ENCODE measurements at regions not wholly inside any gene's neighbourhood (a gene's known extent, or its start where the extent isn't known, plus 50 kb on each side); places are given as distances from the start of the nearest gene placed in this dataset.

DNA sequence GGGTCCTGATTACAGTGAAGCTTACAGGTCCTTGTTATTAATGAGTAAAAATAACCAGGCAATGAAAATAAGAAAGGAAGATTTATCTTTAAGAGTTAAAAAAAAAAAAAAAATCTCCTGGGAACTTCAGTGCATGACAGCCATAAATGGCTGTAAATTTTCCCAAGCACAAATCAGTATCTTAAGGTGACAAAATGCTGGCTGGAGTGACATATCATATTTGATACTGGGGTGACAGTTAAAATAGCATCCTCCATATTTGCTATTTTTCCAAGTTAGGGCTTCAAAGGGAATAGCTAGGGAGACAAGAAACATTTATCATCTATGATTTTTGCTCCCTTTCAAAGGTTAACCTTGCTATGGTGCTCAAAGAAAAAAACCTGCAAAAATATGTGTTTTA, 226.6 kb downstream of the PRDM2 start:
- DNase-seq, result no peak

DNA sequence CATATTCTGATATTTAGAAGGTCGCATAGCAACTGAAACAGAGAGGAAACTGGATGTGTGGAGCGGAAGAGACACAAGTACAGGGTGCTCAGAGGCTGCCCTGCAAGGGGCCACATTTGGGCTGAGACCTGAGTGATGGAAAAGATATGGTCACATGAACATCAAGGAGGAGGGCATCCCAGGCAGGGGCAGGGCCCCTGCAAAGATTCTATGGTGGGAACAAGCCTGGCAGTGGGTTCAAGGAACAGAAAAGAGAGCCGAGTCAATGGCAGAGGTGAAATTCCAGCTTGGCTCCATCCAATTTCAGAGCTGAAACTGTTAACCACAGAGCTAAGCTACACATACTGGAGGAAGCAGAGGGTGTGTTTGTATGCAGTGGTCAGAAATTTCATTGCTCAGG, 227.7 kb downstream of the PRDM2 start:
- no peak for DNase-seq

DNA sequence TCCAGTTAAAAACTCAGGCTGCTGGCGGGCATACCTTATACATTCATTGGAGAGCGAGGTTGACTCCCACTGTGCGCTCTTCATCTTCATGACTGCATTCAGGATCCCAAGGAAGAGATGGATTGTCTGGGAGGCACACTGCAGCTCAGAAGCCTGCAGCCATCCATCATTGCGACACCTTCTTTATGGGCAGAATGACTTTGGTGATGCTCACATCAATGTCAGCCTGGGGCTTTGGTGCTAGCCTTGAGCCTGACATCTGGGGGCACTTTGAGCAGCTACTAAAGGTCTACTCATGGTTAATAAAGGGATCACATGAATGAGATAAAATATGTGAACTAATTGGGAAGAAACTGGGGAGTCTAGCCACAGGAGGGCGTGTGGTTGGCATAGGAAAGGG, 229.3 kb downstream of the PRDM2 start:
- no peak for DNase-seq

DNA sequence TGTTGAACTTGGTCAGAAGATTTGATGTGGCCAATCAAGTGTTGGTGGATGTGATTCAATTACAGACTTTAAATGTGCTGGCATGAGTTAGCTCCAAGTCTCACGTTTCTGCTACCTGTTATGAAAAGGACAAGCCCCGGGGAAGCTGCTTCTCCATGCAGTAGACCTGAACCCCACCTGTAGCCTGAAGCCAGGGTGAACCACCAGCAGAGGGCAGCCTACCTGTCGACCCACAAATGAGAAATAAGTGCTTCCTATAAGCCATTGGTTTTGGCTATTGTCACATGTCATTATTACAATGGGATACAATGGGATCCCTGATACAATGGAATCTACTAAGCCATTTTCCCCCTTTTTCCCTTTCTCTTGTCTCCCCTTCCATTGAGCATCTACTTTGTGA, 230.2 kb downstream of the PRDM2 start:
- DNase-seq, result peak; percentile 52

DNA sequence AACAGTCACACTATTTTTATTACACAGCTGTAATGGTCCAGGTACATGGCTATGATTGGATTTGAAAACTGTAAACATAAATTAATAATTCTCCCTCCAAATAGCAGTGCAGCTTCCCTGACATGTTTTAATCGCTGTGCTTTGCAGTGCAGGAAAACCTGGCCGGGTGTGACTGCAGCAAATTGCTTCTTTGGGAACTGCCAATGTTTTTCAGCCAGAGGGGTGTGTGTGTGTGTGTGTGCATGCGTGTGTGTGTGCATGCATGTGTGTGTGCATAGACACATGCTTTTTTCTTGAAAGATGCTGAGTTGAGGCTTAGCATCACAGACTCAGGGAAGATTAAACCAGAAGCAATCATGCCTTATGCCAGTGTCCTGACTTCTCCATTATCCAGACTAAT, 231.2 kb downstream of the PRDM2 start:
- DNase-seq, result no peak

DNA sequence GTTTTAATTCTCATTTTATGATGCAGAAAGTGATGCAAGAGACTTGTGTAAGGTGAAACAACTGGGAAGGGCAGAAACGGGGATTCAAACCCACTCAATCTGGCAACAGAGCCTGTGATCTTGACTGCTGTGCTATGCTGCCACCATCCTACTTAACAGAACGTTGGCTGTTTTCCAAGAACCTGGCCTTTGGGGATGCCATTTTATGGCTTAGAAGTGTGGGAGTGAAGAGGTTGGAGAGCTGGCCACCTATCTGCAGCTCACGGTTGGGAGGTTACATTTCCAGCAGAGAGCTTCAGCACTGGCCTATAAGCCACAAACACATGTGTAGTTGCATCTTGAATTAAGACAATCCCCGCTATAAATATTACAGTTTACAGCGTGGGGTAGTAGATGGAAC, 235.3 kb downstream of the PRDM2 start:
- no peak for DNase-seq

DNA sequence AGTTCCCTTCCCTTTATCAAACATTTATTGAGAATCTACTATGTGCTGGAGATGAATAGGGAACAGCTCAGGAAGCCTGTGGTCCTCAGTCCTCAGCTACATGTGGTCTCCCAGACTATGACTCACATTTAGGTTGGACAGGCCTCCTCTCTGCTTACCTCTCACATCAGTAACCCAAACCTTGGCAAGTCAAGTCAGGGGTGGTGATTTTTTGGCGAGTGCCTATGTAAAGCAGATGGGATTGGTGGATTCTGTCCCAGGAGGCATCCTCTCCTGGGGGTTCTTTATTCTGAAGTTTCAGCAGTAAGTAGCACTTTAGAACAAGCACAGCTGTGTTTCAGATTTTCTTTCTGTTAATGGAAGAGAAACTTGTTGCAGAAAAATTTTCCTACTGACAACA, 241.3 kb downstream of the PRDM2 start:
- no peak for DNase-seq

DNA sequence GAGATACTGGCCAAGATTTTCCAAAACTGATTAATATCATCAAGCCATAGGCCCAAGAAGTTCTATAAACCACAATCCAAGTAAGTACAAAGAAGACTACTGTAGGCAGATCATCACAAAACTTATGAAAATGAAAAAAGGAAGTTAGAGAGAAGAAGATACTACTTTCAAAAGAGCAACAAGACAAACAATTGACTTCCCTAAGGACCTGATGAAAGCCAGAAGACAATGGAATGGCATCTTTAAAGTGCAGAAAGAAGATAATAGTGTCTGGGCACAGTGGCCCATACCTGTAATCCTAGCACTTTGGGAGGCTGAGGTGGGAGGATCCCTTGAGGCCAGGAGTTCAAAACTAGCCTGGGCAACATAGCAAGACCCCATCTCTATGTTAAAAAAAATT, 243.1 kb downstream of the PRDM2 start:
- no peak for DNase-seq

DNA sequence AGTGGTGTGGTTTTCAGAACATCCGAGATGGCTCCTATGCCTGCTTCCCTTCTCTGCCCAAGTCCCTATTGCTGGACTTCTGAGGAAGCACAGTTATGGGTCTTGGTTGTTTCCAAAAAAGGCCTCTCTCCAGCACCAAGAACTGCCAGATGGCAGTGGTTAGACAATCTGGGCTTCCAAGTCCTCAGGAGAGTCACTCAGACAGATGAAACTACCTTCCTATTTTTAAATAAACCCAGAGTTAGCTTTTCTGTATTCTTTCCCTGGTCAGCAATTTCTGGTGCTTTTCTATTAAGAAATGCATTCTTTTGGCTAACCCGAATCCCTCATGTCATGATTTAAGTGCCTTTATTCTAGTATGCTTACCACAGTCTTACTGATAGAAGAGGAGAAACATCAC, 245.9 kb downstream of the PRDM2 start:
- DNase-seq, result no peak

DNA sequence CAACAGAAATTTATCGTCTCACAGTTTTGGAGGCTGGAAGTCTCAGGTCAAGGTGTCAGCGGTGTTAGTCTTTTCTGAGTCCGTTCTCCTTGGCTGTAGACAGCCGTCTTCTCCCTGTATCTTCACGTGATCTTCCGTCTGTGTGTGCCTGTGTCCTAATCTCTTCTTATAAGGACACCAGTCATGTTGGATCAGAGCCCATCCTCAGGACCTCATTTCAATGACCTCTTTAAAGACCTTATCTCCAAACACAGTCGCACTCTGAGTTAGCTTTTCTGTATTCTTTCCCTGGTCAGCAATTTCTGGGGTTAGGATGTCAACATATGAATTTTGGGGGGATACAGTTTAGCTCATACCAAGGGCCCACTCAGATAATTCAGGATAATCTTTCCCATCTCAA, 247.7 kb downstream of the PRDM2 start:
- no peak for DNase-seq

DNA sequence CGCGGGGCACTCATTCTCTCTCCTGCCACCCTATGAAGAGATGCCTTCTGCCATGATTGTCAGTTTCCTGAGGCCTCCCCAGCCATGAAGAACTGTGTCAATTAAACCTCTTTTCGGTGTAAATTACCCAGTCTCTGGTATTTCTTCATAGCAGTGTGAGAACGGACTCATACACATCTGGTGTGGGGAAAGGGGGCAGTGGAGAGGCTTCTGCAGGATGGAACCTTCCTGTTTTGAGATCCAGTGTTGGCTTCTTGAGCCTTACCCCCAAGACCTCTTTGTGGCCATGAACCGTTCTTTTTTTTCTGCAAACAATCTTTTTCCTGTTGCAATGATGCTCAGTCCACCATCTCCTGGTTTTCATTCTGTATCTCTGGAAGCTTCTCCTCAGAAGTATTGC, 248.4 kb downstream of the PRDM2 start:
- DNase-seq, result no peak

DNA sequence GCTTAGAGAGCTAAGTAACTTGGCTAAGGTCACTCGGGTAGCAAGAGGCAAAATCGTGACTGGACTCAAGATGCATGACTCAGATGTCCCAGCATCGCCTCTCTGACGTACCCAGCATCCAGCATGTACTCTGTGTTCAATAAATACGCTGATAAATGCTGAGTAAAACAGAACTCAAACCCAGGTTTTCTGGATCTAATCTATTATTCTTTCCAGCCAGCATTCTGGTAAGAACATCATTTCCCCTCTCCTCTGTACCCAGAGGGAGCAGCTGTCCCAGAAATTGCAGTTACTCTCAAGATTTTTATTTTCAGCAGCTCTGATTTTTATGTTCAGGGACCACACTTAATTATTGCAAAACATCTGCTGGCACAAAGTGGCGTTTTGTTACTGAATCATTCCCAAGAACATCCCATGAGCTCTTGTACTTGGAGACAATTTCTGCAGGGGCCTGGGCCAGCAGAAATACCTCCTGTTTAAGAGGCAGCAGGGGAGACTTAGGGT, 249.0 kb downstream of the PRDM2 start:
- no peak for DNase-seq

DNA sequence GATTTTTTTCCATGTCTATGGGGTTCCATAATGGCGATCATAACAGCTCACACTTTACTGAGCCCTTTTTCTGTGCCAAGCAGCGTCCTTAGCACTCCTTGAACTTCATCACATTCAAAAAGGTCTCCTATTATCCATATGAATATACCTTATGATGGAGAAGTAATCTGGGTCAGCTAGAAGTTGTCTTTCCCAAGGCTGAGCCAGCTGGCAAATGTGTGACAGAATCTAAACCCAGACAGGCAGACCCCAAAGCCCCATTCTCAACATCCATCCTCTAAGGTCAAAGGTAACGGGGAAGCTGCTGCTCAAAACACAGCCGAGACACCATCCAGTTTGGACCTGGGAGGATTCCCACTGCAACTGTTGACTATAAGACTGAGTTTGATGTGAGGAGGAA, 249.6 kb downstream of the PRDM2 start:
- DNase-seq, result no peak

DNA sequence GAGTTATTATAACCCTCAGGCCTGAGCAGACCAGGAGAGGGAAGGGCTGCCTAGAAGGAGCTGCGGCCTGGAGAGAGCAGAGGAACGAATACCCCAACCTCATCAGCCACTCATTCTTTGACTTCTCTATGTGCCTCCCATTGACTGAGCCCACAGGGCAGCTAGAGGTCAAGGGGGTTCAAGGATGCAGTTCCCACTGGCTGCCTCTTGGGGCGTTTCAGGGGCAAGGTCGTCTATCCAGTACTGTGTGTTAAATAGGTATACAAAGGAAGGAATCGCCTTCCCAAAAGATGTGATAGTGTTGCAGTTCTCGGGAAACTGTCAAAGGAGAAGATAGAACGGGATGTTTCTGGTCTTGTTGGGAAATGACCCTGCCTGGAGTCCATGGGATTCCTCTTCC, 250.6 kb downstream of the PRDM2 start:
- peak; percentile 11 for DNase-seq

DNA sequence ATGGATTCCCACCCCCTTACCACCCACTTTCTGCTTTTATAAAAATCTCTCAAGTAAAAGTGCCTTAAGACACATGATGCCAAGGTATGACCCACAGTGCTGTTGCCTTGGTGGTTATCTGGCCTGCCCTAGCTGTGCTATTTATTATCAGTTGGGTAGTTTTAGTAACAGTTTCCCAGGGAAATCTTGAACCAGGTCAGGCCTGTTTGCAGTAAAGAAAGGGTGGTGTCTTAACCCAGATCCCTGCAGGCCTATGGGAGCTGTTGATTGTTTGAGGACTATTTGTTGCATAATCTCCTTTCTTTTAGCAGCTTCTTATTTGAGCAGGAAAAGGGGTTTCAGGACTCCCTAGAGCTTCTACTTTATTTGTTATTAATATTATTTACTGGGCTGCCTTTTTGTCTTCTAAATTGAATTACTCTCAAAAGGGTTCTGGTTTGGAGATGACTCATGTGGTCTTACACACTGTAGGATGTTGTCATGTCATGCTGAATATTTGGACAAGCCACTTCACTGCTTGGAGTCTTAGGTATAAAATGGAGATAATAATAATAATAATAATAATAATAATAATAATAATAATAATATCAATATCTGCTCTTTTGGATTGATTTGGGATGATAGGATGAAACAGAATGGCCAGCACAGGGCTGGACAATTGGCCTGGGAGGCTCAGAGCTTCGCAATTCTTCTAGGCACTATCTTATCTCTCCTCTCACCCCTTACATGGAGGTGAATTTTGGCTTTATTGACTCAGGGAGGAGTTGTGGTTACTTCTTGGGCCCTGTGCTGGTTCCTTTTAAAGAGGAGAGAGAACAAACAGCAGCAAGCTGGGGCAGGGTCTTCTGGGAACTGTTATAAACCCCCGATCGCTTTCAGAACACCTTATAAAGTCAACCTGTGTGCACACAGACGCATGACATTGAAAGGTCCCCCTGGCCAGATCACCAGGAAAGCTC, 252.1 kb downstream of the PRDM2 start:
- no peak for DNase-seq

DNA sequence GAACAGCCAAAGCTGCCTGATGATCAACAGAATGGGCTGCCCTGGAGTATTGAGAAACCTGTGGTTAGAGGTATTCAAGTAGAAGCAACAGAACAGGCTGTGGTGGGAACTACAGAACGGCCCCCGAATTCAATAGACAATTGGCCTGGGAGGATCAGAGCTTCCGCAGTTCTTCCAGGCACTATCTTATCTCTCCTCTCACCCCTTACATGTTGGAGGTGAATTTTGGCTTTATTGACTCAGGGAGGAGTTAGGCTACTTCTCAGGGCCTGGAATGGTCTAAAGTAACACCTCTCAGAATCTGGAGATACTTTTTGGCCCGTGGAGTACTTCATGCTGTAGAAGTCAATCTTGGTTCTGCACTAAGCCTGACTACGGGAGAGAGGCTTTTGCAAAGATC, 253.0 kb downstream of the PRDM2 start:
- no peak for DNase-seq

DNA sequence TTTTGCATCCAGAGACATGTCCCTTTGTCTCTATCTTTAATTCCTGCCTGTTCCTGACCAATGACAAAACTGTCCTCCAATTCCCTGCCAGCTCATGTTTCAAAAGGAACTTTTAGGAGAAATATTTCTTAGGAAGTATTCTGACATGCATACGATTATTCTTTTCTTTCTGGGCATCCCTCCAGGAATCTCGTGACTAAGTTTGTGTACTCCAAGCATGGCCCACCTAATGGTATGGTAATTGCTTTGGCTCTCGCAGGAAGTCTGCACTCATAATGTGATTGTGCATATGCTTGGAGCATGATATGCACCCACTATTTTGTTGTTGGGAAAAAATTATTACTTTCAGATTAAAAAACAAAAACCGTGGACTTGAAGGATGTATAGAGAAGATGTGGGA, 256.4 kb downstream of the PRDM2 start:
- DNase-seq, result no peak

DNA sequence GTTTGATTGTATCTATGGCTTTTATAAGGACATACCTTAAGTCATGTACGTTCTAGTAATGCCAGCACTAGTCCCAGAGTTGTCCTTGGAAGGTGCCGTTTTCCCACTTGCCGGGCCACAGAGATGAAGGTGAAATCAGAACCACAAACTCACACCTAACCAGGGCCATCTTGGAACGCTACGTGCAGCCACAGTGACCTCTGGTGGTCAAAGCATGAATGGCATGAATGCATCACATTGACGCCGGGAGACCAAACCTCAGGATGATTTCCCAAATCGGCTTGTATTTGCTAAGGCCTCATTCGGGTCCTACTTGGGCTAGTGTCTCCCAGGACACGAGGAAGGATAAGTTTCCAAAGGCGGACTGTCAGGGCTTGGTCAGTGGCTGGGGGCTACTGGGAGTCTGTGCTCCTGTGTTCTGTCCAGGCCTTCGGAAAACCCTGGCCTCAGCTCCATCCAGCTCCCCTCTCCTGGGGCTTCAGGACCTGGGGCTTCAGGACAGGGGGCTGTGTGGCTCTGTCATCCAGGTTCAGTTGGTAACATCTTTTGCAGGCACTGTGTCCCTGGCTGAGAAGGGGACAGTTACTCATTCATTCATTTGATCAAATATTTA, 260.5 kb downstream of the PRDM2 start:
- peak; percentile 74 for DNase-seq

DNA sequence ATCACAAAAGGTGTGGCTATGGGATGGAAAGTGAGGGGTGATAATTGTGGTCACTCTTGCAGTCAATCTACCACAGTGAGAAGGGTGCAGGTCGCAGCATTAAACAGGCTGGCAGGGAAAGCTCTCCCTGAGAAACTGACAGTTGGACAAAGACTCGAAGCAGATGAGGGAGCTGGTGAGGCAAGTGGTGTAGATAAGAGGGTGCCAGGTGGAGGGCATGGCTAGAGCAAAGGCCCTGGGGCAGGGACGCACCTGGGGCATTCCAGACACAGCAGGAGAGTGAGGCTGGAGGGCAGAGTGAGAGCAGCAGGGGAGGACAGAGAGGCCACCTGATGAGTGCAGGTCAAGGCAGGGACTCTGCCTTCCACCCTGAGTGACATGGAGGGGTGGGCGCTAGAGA, 264.8 kb downstream of the PRDM2 start:
- no peak for DNase-seq

DNA sequence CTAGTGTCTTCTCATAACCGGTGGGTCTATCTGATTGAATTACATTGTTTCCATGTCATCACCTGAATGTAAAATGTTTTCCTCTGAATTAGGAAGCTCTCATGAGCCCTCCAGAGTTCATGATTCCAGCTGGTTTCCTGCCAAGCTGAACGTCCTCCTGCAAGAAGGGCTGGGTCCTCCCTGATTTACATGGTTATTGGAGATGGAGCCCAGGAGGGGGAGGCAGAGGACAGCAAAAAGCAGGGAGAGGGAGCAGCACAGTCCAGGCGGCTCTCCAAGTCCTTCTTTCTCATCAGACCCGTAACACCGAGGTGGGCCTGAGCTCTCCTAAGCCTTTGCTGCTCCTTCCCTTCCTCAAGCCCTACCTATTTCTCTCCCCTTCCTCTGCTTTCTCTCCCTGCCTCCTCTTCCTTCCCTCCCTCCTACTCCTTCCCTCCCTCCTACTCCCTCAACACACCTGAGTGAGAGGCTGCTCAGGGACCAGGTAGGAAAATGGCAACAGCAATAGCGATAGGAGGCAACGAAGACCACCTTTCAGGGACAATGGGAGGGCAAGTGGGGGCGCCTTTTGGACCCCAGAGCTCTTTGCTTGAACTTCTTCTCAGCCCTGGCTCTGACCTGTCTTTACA, 265.9 kb downstream of the PRDM2 start:
- no peak for DNase-seq

DNA sequence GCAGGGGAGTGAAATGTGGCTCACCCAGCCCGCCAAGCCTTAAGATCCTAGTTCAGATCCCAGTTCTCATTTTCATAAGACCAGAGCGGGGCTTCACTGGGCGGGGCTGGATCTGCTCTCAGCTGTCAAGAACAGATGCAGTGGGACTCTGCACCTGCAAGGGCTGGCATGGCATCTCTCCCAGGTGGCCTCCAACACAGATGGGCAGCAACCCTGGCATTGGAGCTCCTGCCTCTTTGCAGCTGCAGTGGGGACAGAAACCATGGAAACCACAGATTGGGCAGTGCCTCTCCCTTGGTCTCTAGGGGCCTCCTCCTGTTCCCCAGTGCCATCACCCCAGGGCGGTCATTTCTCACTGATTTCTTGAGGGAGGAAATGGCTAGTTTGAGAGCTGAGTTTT, 267.7 kb downstream of the PRDM2 start:
- no peak for DNase-seq

DNA sequence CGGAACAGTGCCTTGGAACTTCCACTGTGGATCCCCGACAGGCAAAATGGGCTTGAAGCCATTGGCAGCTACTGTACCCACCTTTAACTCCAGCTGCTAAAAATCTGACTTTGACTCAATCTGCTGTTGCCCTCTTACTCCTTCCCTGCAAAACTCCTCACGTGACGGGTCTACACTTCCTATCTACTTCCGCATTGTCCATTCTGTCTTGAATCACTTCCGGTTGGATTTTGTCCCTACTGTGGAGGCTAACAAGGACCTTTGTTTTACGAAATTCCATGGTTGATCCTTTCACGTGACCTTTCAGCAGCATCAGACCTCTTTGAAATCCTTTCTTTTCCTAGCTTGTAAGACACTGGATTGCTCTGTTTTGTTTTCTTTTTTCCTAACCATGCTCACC, 268.4 kb downstream of the PRDM2 start:
- DNase-seq, result no peak

DNA sequence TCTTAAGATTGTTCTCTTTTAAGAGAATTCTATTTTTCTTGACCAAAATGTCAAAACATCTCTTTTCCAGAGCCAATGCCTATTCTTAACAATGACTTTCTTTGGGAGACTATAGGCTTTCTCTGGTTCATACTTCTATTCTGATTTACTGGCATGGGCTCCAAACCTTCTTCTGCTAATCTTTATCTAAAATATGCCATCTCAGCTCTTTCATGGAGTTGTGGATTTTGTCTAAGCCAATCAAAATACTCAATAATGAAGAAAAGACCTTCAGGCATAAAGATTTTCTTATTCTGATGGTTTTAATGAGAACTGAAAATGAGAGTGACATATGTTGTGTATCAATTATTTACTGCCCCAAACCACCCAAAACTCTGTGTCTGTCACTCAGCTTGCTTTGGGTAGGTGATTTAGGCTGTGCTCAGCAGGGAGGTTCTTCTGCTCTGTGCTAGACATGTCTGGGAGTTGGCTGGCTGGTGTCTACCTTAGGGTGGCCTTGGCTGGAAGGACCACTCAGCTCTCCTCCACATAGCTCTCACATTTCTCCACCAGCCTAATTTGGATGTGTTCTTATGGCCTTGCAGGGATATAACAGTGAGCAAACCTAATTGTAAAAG, 270.8 kb downstream of the PRDM2 start:
- no peak for DNase-seq

DNA sequence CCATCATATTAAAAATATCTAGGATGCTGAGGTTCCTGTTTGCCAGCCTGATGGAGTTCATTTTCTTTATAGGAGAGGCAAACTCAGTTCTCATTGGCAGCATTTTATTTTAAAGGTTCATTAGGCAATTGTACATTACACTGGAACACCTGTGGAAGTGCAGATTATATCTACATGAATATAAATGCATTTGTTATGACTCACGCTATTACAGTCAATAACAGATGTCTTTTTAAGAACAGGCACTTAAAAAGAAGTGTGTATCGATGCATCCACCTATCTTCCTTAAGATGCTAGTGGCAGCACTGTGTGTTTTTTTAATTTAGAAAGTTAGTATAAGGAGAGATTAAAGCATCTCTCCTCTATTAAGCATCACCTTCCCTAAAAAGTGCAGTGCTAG, 276.5 kb downstream of the PRDM2 start:
- no peak for DNase-seq
